GM12874 (cell line): ENCODE measurements at regions not wholly inside any gene's neighbourhood (a gene's known extent, or its start where the extent isn't known, plus 50 kb on each side); places are given as distances from the start of the nearest gene placed in this dataset.

Experiments
- TF ChIP-seq, protein P1 (sequence below): IDR thresholded peaks from 2 replicates; pipeline ENCODE4 v1.5.1; 2011; ENCODE audit warnings: low read depth, mild to moderate bottlenecking, control low read depth, low read length, moderate library complexity; ENCODE audit not compliant: insufficient read depth

DNA sequence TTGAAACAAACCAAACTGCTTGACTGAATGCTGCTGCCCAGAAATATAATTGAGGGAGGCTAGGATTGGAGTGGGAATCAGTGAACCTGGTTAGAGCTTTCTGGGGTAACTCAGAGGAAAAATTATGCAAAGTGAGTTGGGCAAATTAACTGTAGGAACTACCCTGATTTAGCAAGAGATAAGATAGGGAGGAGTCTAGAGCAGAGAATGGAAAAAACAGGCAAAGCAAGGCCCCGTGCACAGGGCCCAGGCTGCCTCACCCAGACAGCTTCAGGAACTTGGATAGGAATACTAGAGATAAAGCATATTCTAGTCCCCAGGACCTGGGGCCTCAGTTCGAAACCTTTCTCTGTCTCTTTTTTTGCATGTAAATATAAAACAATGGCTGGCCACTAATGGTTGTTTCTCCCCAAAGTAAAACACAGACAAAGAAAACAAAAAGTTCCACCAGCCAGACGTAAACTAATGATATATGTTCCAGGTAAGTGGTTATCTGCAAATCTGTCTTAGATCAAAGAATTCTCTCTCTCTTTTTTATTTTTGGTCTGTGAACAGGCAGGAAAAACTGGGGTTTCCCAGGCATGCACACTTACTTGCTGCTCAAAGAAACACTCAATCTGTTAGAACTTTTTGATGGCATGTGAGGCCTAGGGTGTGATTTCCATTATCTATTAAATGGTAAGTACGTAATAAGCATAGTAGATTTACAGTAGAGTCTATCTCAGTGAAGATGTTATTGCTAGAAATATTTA, 168.1 kb upstream of the MAP3K1 start:
- TF ChIP-seq, protein P1, sequence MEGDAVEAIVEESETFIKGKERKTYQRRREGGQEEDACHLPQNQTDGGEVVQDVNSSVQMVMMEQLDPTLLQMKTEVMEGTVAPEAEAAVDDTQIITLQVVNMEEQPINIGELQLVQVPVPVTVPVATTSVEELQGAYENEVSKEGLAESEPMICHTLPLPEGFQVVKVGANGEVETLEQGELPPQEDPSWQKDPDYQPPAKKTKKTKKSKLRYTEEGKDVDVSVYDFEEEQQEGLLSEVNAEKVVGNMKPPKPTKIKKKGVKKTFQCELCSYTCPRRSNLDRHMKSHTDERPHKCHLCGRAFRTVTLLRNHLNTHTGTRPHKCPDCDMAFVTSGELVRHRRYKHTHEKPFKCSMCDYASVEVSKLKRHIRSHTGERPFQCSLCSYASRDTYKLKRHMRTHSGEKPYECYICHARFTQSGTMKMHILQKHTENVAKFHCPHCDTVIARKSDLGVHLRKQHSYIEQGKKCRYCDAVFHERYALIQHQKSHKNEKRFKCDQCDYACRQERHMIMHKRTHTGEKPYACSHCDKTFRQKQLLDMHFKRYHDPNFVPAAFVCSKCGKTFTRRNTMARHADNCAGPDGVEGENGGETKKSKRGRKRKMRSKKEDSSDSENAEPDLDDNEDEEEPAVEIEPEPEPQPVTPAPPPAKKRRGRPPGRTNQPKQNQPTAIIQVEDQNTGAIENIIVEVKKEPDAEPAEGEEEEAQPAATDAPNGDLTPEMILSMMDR, result no peak

DNA sequence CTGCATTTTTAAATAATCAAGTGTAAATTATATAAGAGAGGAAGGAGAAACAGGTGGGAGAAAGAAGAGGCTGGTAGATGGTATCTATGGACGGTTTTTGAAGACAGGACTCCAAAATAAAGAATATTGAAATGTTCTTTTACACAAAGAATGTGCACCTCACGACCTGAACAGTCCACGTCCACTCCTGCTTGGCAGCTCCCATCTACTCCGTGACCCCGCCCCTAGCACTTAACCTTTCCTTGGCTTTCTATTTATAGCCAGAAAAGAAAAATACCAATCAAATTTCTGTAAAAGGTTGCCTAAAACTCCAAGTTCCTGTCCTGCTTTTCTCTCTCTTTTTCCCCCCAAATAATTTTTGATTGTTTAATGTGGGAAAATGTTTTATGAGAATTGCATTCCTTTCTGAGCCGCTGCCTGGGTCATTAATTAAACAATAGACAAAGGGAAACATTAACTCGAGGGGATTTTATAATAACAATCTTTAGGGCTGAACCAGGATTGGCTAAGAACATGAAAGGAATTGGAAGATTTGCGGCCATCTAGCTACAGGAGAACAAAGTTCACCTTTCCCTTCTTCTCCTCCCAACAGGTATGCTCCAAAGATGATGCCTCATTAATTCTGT, 173.6 kb upstream of the MAP3K1 start:
- TF ChIP-seq, protein P1, result no peak

DNA sequence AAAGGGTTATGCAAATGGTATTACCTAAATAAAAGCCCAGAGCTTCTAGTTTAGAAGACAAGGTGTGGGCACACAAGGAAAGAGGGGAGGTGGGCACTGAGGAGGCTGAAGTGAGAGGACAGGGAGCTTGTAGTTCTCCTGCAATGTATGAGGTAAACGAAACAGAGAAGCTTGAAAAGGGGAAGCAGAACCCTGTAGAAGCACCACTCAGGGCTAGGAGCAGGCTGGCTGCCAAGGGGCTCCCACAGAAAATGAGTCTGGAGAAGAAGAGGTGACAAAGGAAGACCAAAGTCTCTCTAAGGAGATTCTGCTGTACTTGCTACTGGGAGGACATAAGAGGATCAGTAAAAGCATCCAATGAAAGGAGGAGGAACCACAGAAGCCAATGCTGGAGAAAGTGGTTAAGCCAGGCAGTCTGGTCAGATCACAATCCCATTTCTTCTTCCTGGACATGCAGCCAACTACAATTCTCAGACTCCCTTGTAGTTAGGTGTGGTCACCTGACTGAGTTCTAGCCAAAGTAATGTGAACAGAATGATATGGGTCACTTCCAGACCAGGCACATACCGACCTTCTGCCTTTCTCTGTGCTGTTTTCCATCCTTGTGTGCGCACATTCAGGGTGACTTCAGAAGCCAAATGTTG, 174.5 kb upstream of the MAP3K1 start:
- TF ChIP-seq, protein P1, result no peak

DNA sequence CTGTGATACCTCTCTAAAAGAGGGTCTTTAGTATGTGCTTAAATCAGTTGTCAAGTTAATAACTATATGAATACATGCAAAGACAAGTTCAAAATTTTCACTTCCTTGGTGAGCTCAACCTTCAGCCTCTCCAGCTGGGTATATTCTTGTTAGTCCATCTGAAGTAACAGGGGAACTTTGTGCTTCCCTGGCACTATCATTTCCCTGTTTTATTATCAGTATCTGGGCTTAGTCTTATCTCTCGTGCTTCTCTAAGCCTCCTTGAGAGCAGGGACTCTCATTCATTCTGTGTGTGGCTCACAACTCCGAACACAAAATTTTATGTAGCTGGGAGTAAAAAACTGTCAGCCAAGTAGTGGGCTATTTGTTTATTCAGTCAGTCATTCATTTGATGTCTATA, 175.9 kb upstream of the MAP3K1 start:
- TF ChIP-seq, protein P1, result no peak

DNA sequence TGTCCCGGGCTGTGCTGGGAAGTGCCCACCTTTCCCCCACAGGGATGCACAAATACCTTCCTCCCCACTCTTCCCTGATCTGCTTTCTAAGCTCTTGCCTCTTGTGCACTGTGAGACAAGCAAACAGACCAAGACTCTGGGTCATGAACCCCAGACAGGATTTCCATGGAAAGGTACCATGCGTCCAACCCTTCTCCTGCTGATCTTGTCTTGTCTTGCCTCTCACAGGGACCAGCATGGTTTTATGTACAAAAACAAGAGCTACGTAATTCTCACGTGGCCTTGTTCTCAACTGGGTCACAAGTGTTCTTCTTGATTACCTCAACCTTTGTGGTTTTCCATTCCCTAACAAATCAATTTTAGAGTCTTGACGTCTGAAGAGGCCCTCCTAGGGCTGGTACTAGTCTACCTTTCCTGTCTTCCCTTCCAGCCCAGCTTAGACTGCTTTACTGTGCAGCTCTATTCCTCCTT, 176.5 kb upstream of the MAP3K1 start:
- TF ChIP-seq, protein P1, result no peak

DNA sequence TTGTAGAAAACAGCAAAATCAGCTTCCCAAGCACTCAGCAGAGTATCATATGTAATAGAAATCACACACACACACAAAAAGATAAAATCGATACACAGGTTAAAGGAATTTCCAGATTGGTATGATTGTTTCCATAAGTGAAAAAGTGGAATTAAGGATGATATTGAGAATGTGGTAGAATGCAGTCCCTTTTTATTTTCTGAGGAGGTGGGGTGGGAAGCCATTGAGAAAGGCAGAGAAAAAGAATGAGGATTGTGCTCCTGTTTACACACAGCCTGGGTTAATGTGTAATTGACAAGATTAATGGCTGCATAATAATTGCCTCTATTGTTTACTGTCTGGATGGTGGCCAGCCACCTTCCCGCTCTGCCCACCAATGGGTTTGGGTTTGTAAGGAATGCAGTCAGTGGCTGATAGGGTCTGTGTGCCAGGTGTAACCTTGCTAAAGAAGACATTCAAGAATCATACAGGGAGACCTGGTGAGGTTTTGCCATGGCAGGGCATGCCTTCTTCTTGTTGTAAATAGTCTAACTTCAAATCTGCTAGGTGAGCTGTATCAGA, 177.2 kb upstream of the MAP3K1 start:
- TF ChIP-seq, protein P1, result no peak

DNA sequence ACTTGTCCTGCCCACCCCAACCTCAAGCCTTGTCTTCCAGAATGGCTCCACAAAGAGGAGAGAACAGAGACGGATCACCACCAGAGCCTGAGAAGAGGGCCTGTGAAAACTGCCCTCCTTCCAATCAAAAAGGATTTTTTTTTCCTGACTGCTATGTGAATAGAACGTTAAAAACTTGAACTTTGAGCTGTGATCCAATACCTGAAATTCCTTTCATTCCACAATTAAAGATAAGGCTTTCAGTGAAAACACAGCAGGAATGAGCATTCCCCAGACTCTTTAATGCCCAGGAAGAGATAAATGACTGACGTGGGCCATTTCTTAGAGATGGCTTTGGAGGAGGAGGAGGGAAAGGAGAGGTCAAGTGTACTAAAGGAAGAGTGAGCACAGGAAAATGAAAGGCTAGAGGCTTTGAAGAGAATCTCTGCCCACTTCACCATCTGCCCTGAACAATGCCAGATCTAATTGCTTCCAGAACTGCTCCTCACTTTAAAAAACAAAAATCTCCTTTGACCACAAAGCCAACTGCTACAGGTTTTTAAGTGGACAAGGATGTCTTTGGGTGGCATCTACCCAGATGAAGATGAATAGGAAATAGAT, 177.9 kb upstream of the MAP3K1 start:
- TF ChIP-seq, protein P1, result no peak
